SU-DHL-6 (cell line): ENCODE measurements at regions not wholly inside any gene's neighbourhood (a gene's known extent, or its start where the extent isn't known, plus 50 kb on each side); places are given as distances from the start of the nearest gene placed in this dataset.

Experiments
- H2AFZ ChIP-seq: fragments of 200-600 bp; sonication (generic); 2 replicates; pipeline ENCODE4 v1.6.1; 2014; ENCODE audit warnings: low read depth, mild to moderate bottlenecking, moderate library complexity, mixed read lengths, antibody characterized with exemption, low read length; ENCODE audit not compliant: severe bottlenecking
- H3F3A ChIP-seq: fragments of 200-600 bp; shearing (Covaris generic); 2 replicates; pipeline ENCODE4 v1.6.0; 2016; ENCODE audit warnings: antibody characterized with exemption, mild to moderate bottlenecking; ENCODE audit not compliant: insufficient read depth
- H3K27ac ChIP-seq: fragments of 200-600 bp; sonication (generic); 2 replicates; pipeline ENCODE4 v1.5.1; 2016; ENCODE audit warnings: low read depth, mild to moderate bottlenecking, low read length, moderate library complexity, mixed read lengths
- H3K27me3 ChIP-seq: fragments of 200-600 bp; sonication (generic), shearing (Covaris generic); 2 replicates; pipeline ENCODE4 v1.6.0; 2014; ENCODE audit warnings: mild to moderate bottlenecking, low read length
- H3K36me3 ChIP-seq: fragments of 200-600 bp; sonication (generic); 2 replicates; pipeline ENCODE4 v1.6.1; 2014; ENCODE audit warnings: mild to moderate bottlenecking, low read length, mixed read lengths
- H3K4me2 ChIP-seq: fragments of 300-600, 200-600 bp; shearing (Covaris generic), sonication (generic); 2 replicates; pipeline ENCODE4 v1.6.0; 2014; ENCODE audit warnings: low read length, low read depth, mild to moderate bottlenecking; ENCODE audit not compliant: poor library complexity, severe bottlenecking
- H3K4me3 ChIP-seq: fragments of 200-600 bp; sonication (generic); 2 replicates; pipeline ENCODE4 v1.5.1; 2014; ENCODE audit warnings: antibody characterized with exemption, low read length, mild to moderate bottlenecking, mixed read lengths; ENCODE audit not compliant: insufficient read depth, poor library complexity, severe bottlenecking
- H3K79me2 ChIP-seq: fragments of 200-600 bp; sonication (generic); 2 replicates; pipeline ENCODE4 v1.6.1; 2014; ENCODE audit warnings: mild to moderate bottlenecking, low read length, moderate library complexity; ENCODE audit not compliant: insufficient read depth
- H3K9ac ChIP-seq: fragments of 200-600 bp; sonication (generic); 2 replicates; pipeline ENCODE4 v1.7.0; 2014; ENCODE audit warnings: mild to moderate bottlenecking, low read length
- H3K9me2 ChIP-seq: fragments of 200-600 bp; sonication (generic); replicated peaks from 2 replicates; pipeline ENCODE4 v1.6.1; 2014; ENCODE audit warnings: low read length; ENCODE audit not compliant: insufficient read depth
- H3K9me3 ChIP-seq: fragments of 200-600 bp; sonication (generic); 2 replicates; pipeline ENCODE4 v1.6.1; 2014; ENCODE audit warnings: low read length, mixed read lengths; ENCODE audit not compliant: insufficient read depth
- H4K20me1 ChIP-seq: fragments of 200-600 bp; sonication (generic); 2 replicates; pipeline ENCODE4 v1.6.1; 2014; ENCODE audit warnings: low read depth, mild to moderate bottlenecking, antibody characterized with exemption, low read length, moderate library complexity, mixed read lengths
- CTCF ChIP-seq: fragments of 200-600 bp; sonication (generic); IDR thresholded peaks from one replicate; pipeline ENCODE4 v1.5.1; 2017; ENCODE audit warnings: antibody characterized with exemption, mild to moderate bottlenecking, low read length, moderate library complexity; ENCODE audit not compliant: insufficient read depth, poor library complexity, severe bottlenecking
- EZH2phosphoT487 ChIP-seq: fragments of 200-600 bp; sonication (generic), shearing (Covaris generic); conservative IDR thresholded peaks from 2 replicates; pipeline ENCODE4 v1.6.1; 2018; ENCODE audit warnings: mild to moderate bottlenecking, antibody characterized with exemption, low read length, moderate library complexity, mixed read lengths

GRCh38 chr10:124267231-124267885 is 151.4 kb downstream of the OAT start:
- Histone ChIP-seq H3F3A (no peaks in the 10 kb centered on the region), H3K4me2 (no peak overlapping the region), H2AFZ (no peak overlapping the region), H3K36me3 (no peaks in the 10 kb centered on the region), H4K20me1 (no peaks in the 10 kb centered on the region), H3K9ac (no peak overlapping the region), H3K9me2 (no peaks in the 10 kb centered on the region), H3K4me3 (no peak overlapping the region), H3K27me3 (no peaks in the 10 kb centered on the region), H3K27ac (no peak overlapping the region), H3K9me3 (no peaks in the 10 kb centered on the region), H3K79me2 (no peaks in the 10 kb centered on the region)
- no peak for TF ChIP-seq EZH2phosphoT487
- no peak for TF ChIP-seq CTCF

GRCh38 chr10:124266468-124267230 is 152.1 kb downstream of the OAT start:
- Histone ChIP-seq H3K4me2 (no peak overlapping the region), H3K9me3 (no peaks in the 10 kb centered on the region), H3K9me2 (no peaks in the 10 kb centered on the region), H3F3A (no peaks in the 10 kb centered on the region), H3K9ac (no peak overlapping the region), H3K79me2 (no peaks in the 10 kb centered on the region), H3K27me3 (no peaks in the 10 kb centered on the region), H4K20me1 (no peaks in the 10 kb centered on the region), H3K27ac (no peak overlapping the region), H2AFZ (no peak overlapping the region), H3K36me3 (no peaks in the 10 kb centered on the region), H3K4me3 (no peak overlapping the region)
- TF ChIP-seq EZH2phosphoT487: no peak
- TF ChIP-seq CTCF: no peak

- no peak overlapping the region for H3K9ac ChIP-seq
- no peaks in the 10 kb centered on the region for H4K20me1 ChIP-seq
- H3K27ac ChIP-seq: no peak overlapping the region
- H3F3A ChIP-seq: no peaks in the 10 kb centered on the region
- no peak overlapping the region for H2AFZ ChIP-seq
- H3K9me3 ChIP-seq: no peaks in the 10 kb centered on the region
- H3K27me3 ChIP-seq: no peaks in the 10 kb centered on the region
- H3K4me2 ChIP-seq: no peak overlapping the region
- H3K9me2 ChIP-seq: no peaks in the 10 kb centered on the region
- no peaks in the 10 kb centered on the region for H3K79me2 ChIP-seq
- TF ChIP-seq CTCF (no peak), EZH2phosphoT487 (no peak)
- no peak overlapping the region for H3K4me3 ChIP-seq
- no peaks in the 10 kb centered on the region for H3K36me3 ChIP-seq
Observed at GRCh38 chr10:124265776-124266467, 152.8 kb downstream of the OAT start.
